ENCODE measurements at regions not wholly inside any gene's neighbourhood (a gene's known extent, or its start where the extent isn't known, plus 50 kb on each side); places are given as distances from the start of the nearest gene placed in this dataset.

GRCh38 chr1:177775924-177776323, 193.9 kb downstream of the SEC16B start:
- Histone ChIP-seq H2BK5ac (ENCODE audit: low read depth, low read length, poor library complexity, severe bottlenecking) (no peak overlapping the region), H3K36me3 (ENCODE audit: control insufficient read depth, insufficient read depth, low read length) (no peaks in the 10 kb centered on the region), H2BK120ac (ENCODE audit: low read depth, low read length) (no peak overlapping the region), H4K91ac (ENCODE audit: insufficient read depth, low read depth, low read length) (no peak overlapping the region), H4K20me1 (ENCODE audit: insufficient read depth, low read length) (no peaks in the 10 kb centered on the region), H3K79me1 (ENCODE audit: low read depth in 1 of 2, low read length in 2 of 2) (no peaks in the 10 kb centered on the region), H3K27me3 (ENCODE audit: control insufficient read depth, insufficient read depth, low read length) (no peaks in the 10 kb centered on the region), H3K9me1 (ENCODE audit: insufficient read depth, low read length) (no peaks in the 10 kb centered on the region), H3K27ac (ENCODE audit: insufficient read depth, low read length) (no peak overlapping the region), H3K4me1 (ENCODE audit: control insufficient read depth, insufficient read depth, low read length) (no peaks in the 10 kb centered on the region), H3K4ac (ENCODE audit: low read depth, low read length) (no peak overlapping the region), H3K9ac (ENCODE audit: low read depth, low read length) (no peak overlapping the region), H2AK9ac (replicated peaks; ENCODE audit: low read depth, low read length, poor library complexity) (no peak overlapping the region), H3K4me3 (ENCODE audit: insufficient read depth, low read depth, low read length) (no peak overlapping the region), H3K56ac (ENCODE audit: extremely low read depth, insufficient read depth, low read length) (no peak overlapping the region), H3K23ac (ENCODE audit: low read depth, low read length) (no peak overlapping the region), H3K14ac (replicated peaks; ENCODE audit: low read depth, low read length) (no peak overlapping the region), H2BK15ac (ENCODE audit: low read depth, low read length) (no peak overlapping the region), H2AFZ (replicated peaks; ENCODE audit: low read length, poor library complexity) (no peak overlapping the region), H2BK20ac (ENCODE audit: low read depth, low read length) (no peak overlapping the region), H2AK5ac (ENCODE audit: low read depth, low read length) (no peak overlapping the region), H3K9me3 (ENCODE audit: control insufficient read depth, insufficient read depth, low read length) (peaks cover 2% of the 10 kb centered on the region; the same call in 1 of the 2 replicates), H3K18ac (ENCODE audit: low read depth, low read length) (no peak overlapping the region), H4K5ac (ENCODE audit: low read depth, low read length) (no peak overlapping the region), H4K8ac (ENCODE audit: low read depth in 2 of 2, low read length in 2 of 2) (no peak overlapping the region), H3K4me2 (ENCODE audit: low read depth, low read length) (no peak overlapping the region)
- no TSS peak for BruUV-seq (replicated peaks)
- intact Hi-C loops (cut with micrococcal nuclease) (no loop called here), in situ Hi-C loops (cut with MboI; ENCODE audit: low sequenced_read_pairs) (no loop called here), dilution Hi-C loops (cut with HindIII; ENCODE audit: low sequenced_read_pairs, unreplicated experiment) (no loop called here)
- ATAC-seq (ENCODE audit: low read depth) (no peak), DNase-seq (no peak)
- POLR2A ChIA-PET (ENCODE audit: unreplicated experiment) = no interaction called here
- TF ChIP-seq MXI1 (IDR thresholded peaks at IDR 0.05; ENCODE audit: borderline replicate concordance, low read depth, low read length) (no peak), USF2 (IDR thresholded peaks at IDR 0.05; ENCODE audit: low read depth, low read length) (no peak), MAFK (IDR thresholded peaks at IDR 0.05; ENCODE audit: low read depth, low read length) (no peak), ELK1 (IDR thresholded peaks at IDR 0.05; ENCODE audit: borderline replicate concordance, low read depth, low read length) (no peak), SMC3 (IDR thresholded peaks at IDR 0.05; ENCODE audit: low read depth, low read length) (no peak), RAD21 (IDR thresholded peaks at IDR 0.05; ENCODE audit: low read length) (no peak), NFE2L2 (IDR thresholded peaks at IDR 0.05; ENCODE audit: low read depth, low read length) (no peak), RCOR1 (IDR thresholded peaks at IDR 0.05; ENCODE audit: insufficient replicate concordance, low read length) (no peak), CEBPB (IDR thresholded peaks at IDR 0.05; ENCODE audit: low read depth, low read length) (no peak), FOS (IDR thresholded peaks at IDR 0.05; ENCODE audit: low read depth, low read length) (no peak), MAZ (IDR thresholded peaks at IDR 0.05; ENCODE audit: borderline replicate concordance, low read depth, low read length) (no peak), BHLHE40 (IDR thresholded peaks at IDR 0.05; ENCODE audit: low read depth, low read length) (no peak), RFX5 (IDR thresholded peaks at IDR 0.05; ENCODE audit: low read depth, low read length) (no peak), POLR2A (IDR thresholded peaks at IDR 0.05; ENCODE audit: low read depth, low read length) (no peak), CTCF (conservative IDR thresholded peaks at IDR 0.05; ENCODE audit: low read depth, low read length) (no peak), CHD1 (IDR thresholded peaks at IDR 0.05; ENCODE audit: low read depth, low read length) (no peak)
- WGBS, 2 experiments (ENCODE audit: extremely low coverage in 2 of 2, insufficient read length in 1 of 2) = 0% methylated on average over 1 of the region's 4 CpGs; no CpG with 5 or more reads in 1 of the 2 experiments
- CTCF ChIA-PET = no interaction called here
